HG03108 (cell line): ENCODE measurements at regions not wholly inside any gene's neighbourhood (a gene's known extent, or its start where the extent isn't known, plus 50 kb on each side); places are given as distances from the start of the nearest gene placed in this dataset.

ENCODE experiments used
- ATAC-seq: cut with Tn5 transposase; IDR thresholded peaks from one replicate; pipeline ENCODE4 v1.9.1; 2021; ENCODE audit warnings: moderate library complexity; ENCODE audit not compliant: unreplicated experiment

DNA sequence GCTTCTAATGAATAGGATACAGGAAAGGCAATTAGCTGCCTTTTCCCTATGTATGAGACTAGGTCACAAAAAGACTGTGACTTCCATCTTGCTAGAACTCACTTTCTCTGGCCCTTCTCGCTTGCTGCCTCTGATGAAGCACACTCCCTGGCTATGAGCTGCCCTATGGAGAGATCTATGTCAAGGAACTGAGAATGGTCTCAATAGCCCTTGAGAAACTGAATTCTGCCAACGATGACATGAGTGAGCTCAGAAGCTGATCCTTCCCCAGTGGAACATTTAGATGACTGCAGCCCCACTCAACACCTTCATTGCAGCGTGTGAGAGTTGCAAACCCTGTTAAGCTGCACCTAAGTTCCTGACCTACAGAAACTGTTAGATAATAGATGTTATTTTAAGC is 309.8 kb downstream of the COG6 start:
- no peak for ATAC-seq

DNA sequence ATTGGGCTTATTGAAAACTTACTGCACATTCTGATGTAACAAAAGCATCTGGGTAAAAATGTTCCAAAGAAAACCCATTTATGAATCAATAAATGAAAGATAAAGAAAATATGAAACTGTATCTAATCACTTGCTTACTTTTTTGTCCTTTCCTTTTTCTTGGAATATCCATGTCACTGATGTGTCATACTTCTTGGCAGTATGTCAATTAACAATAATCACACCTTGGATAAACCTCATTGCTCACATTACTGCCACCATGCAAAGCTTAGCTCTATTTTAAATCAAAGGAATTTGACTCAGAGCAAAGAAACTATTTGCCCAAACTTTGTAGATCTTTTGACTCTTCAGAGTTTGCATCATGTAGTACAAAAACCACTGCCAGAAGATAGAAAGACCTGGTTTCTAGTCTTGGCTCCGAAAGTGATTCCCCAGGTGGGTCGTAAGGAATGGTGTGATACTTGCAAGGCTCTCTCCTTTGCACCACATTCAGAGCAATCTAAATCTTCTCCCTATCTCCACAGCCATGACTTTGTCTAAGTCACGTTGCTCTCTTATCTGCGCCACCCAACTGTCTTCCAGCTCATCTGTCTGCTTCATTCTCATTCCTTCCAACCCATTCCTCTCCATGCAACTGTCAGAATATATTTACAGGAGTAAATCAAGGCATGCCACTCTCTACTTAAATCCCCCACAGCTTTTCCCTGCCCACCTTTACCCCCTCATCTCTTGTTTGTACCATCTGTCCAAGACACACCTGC is 311.9 kb downstream of the COG6 start:
- ATAC-seq: no peak

GRCh38 chr13:39968646-39969475 is 313.4 kb downstream of the COG6 start:
- ATAC-seq: no peak

- no peak for ATAC-seq
Measured at GRCh38 chr13:39970177-39970846, 314.9 kb downstream of the COG6 start.

DNA sequence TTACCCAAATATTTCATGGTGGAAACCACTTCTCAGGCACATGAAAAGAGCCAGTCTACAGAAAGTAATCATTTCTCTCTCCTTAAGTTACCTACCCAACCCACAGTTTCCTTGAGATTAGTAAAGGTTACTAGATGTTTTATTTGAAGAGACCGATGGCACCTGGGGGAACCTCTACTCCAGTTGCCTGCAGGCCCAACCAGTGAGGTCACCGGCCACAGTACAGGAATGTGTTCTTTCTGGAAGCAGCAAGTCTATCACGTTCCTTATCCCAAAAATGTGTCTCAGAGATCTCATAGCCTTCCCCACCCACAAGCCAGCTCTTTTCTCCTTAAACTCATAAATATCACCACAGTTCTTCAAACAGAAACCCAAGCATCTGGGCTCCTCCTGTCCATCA is 316.1 kb downstream of the COG6 start:
- no peak for ATAC-seq

- no peak for ATAC-seq
Measured at GRCh38 chr13:39976481-39976880, 321.0 kb downstream of the COG6 start.

DNA sequence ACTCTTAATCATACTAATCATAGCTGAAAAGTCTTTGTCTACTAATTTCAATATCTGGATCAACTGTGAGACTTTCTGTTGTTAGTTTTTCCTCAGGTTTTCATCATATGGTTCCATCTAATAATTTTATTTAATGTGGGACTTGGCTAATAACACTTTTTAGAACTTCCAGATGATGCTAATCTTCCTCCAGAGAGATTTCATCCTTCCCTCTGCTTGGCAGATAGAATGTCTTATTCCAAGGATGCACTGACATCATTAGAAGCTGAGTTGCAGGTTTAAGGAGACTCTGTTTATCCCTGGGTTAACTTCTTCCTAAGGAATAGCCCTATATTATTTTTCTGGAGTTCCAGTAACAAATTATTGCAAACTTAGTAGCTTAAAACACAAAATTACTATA is 325.6 kb downstream of the COG6 start:
- no peak for ATAC-seq

GRCh38 chr13:39982745-39983144 is 327.3 kb downstream of the COG6 start:
- no peak for ATAC-seq

- ATAC-seq: no peak
Measured at GRCh38 chr13:39985071-39985470, 329.6 kb downstream of the COG6 start.

DNA sequence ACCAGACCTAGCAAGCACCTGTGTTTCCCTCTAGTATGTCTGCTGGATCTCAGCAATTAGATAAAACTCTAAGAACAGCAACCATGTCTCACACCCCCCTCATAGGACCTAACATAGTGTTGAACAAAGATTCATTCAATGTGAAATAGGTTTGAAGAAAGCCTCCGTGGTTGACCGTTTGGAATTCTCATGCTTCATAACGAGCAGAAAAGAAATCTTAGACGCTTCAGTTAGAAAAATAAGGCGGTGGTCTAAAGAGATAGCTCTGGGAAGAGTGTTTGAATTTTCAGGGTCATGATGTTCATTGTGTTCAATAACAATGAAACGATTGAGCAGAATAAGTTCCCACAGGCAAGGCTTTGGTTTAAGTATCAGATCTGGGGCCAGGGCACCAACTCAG is 332.9 kb downstream of the COG6 start:
- no peak for ATAC-seq

- no peak for ATAC-seq
Measured at GRCh38 chr13:39998166-39998565, 342.7 kb downstream of the COG6 start.

GRCh38 chr13:40002016-40002415 is 346.6 kb downstream of the COG6 start:
- no peak for ATAC-seq

- ATAC-seq: no peak
Measured at GRCh38 chr13:40013554-40013953, 358.1 kb downstream of the COG6 start.

DNA sequence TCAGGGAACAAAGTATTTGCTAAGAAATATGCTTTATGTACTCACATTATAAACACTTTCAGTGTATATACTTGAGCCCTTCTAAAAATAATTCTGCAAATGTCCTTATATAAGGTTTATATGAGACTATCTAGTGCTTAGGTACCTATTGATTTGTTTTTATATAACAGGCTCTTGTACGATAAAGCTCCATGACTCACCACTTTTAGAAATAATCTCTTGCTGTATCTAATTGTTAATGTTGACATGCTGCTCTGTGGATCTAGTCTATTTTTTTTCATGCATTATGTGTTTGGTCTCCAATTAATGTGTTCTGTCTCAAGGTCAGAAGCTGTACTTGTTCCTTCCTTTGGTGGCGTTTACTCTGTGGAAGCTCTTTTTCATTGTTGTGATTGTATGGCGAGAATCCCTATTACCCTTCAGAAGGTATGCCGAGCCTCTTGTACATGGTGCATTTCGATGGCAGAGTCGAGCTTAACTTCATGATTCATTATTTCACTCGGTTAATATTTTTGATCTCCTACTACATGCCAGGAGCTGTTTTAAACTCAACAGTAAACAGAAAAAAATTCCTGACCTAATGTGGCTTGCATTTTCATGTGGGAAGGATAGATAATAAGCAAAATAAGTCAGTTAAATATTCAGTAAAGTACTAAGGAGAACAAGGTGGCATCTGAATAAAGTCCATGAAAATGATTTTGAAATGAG is 361.6 kb downstream of the COG6 start:
- ATAC-seq: no peak

GRCh38 chr13:40017662-40018262 is 362.3 kb downstream of the COG6 start:
- no peak for ATAC-seq

DNA sequence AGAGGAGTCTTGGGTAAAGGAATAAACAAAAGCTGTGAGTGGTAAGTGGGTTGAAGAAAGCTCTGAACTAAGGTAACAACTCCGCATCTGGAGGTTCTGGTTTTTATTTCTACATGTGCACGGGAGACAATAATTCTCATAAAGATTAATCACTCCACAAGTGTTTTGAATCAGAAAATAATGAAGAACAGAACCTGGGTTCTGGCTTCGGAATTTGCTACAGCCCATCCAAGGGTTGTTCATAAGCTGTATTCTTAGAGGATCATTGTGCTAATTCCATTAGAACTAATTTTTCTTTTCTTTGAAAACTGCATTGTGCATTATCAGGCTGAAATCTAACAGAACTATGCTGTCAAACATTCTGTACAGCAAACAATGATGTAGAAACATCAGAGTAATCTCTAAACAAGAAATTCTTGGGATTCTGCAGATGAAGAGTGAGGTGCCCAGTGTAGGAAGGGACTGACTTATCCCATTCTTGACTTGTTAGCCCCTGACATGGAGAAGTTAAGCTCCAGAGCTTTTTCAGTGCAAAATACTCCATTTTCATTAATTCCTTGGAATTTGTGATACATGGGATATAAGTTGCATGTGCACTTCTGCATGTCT is 368.2 kb downstream of the COG6 start:
- ATAC-seq: no peak

DNA sequence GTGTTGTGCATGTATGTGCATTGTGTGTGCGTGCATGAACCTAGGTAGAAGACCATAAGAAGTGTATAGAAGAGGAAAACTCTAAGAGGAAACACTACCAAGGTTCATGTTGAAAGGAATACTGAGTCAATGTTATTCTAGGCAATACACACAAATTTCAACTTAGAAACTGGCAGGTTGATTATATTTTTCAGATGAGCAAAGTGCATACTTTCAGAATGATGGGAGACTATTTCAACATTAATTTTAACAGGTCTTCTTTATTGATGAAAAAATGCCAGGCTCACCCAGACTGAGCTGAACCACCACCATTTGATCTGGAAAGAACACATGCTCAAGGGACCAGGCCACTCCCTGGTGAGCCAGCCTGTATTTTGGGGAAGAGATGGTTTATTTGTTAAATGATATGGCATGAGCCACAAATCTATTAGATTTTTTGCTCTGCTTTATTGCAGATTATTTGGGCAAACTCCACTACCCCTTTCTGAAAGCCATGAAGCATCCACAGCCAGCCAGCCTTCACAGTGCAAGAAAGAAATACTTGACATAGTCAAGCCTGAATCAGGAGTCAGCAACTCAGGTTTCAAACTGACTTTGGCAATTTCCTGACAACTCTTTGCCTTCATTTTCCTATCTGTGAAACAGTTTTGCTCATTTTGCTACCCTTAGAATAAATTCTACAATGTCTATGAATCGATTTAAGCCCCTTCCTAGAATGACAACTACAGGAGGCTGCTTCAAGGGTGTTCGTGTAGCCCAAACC is 368.9 kb downstream of the COG6 start:
- no peak for ATAC-seq

GRCh38 chr13:40024967-40025714 is 369.7 kb downstream of the COG6 start:
- ATAC-seq: no peak

DNA sequence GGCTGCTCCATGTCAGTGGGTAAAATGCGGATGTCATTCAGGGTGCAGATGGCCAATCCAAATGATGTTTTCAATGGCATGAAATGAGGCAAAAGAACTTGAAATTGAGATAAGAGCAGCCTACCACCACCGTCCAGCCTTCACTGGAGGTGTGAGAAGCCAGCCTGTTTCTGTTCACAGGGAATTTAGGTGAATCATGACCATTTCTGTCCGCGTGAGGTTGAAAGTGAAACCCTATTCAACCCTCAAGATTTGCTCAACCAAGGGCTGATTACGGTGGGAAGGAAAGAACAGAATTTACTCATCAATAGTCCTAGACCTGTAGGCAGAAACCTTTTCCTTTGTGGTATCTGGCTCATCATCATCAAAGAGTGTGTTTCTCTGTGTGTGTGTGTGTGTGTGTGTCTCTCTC is 370.7 kb downstream of the COG6 start:
- ATAC-seq: peak; percentile 92
